Fibroblast of the aortic adventitia (primary cell): ENCODE measurements at regions not wholly inside any gene's neighbourhood (a gene's known extent, or its start where the extent isn't known, plus 50 kb on each side); places are given as distances from the start of the nearest gene placed in this dataset.

Experiments used
- DNase-seq: peaks from one replicate; pipeline ENCODE4 v3.0.0-alpha.2; 2010; ENCODE audit warnings: low read depth
- H3K4me3 ChIP-seq: 2 replicates; pipeline ENCODE4 v1.5.1; 2011; ENCODE audit warnings: low read depth, mild to moderate bottlenecking, control low read depth, low read length, moderate library complexity
- TF ChIP-seq, protein P1 (sequence below): IDR thresholded peaks from 2 replicates; pipeline ENCODE4 v1.5.1; 2011; ENCODE audit warnings: mild to moderate bottlenecking, low read length, control low read depth, inconsistent platforms; ENCODE audit not compliant: insufficient read depth

DNA sequence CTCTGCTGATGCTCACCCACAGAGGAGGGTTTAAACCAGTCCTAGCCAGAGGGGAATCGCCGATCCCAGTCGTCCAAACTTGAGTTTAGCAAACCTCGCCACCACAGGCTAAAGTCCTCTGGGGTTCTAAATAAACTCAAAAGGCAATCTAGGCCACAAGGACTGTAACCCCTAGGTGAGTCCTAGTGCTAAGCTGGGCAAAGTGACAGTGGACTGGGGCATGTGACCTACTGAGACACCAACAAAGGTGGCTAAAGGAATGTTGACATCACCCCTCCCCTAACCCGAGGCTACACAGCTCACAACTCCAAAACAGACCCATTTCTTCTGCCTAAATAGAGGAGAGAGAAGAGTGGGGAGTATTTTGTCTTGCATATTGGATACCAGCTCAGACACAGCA lies 142.8 kb upstream of the PRDX4 start:
- H3K4me3 ChIP-seq: no peak overlapping the region
- DNase-seq: no peak
- TF ChIP-seq, protein P1, sequence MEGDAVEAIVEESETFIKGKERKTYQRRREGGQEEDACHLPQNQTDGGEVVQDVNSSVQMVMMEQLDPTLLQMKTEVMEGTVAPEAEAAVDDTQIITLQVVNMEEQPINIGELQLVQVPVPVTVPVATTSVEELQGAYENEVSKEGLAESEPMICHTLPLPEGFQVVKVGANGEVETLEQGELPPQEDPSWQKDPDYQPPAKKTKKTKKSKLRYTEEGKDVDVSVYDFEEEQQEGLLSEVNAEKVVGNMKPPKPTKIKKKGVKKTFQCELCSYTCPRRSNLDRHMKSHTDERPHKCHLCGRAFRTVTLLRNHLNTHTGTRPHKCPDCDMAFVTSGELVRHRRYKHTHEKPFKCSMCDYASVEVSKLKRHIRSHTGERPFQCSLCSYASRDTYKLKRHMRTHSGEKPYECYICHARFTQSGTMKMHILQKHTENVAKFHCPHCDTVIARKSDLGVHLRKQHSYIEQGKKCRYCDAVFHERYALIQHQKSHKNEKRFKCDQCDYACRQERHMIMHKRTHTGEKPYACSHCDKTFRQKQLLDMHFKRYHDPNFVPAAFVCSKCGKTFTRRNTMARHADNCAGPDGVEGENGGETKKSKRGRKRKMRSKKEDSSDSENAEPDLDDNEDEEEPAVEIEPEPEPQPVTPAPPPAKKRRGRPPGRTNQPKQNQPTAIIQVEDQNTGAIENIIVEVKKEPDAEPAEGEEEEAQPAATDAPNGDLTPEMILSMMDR: no peak

DNA sequence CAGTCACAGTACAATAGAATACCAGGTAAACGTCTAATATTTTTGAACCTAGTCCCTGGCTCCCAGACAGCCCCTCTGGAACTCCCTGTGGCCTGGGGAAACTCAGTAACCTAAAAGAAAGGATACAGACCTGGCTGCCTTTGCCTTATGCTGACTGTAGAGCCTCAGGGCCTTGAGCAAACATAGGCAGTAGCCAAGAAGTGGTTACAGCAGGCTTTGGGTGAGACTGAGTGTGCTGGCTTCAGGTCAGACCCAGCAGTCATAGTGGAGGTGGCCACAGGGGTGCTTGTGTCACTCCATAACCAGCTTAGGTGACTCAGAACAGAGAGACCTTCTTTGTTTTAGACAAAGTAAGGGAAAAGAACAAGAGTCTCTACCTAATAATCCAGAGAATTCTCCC lies 141.8 kb upstream of the PRDX4 start:
- no peak for DNase-seq
- TF ChIP-seq, protein P1: no peak
- H3K4me3 ChIP-seq: no peak overlapping the region

- TF ChIP-seq, protein P1: no peak
- DNase-seq: no peak
- H3K4me3 ChIP-seq: no peak overlapping the region
Measured at GRCh38 chrX:23540532-23540931, 126.8 kb upstream of the PRDX4 start.

GRCh38 chrX:23548164-23548563 lies 119.1 kb upstream of the PRDX4 start:
- DNase-seq: peak; percentile 3
- no peak overlapping the region for H3K4me3 ChIP-seq
- TF ChIP-seq, protein P1: no peak

GRCh38 chrX:23552303-23552702 lies 115.0 kb upstream of the PRDX4 start:
- no peak overlapping the region for H3K4me3 ChIP-seq

DNA sequence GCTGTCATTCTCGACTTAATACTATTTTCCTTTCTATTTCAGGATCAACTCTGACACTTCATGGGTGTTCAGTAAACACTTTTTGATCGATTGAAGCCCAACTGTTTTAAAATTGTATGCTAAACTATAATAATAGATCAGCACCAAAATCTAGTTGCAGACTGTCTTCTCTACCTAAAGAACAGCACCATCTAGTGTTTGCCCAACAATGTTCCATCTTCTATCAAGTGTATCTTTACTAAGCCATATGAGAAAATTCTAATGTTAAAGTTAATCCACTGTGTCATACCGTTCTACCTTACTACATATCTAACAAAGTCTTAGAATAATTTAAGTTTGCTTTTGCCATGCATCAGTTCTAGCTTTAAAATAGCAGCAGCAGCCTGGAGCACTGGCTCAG lies 113.0 kb upstream of the PRDX4 start:
- TF ChIP-seq, protein P1: peak; percentile 54
- H3K4me3 ChIP-seq: no peak overlapping the region
- DNase-seq: peak; percentile 71

More at GRCh38 chrX:23552303-23552702, 115.0 kb upstream of the PRDX4 start:
- TF ChIP-seq, protein P1: no peak
- peak; percentile 3 for DNase-seq

DNA sequence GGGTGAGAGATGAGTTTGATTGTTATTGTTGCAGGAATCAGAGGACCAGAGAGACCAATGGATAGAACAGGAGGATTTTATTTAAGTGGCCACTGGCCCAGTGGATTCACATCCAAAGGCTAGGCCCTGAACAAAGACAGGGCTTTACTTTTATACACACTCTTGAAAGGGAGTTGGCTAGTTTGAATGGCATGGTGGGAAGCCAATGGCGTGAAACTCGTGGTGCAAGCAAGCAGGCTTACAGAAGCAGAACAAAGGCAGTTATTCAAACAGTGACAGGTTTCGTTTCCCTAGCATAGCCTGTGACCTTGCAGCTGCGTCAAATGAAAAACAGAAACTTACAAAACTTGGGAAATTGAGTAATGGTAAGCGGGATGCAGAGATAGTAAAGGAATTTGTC lies 110.2 kb upstream of the PRDX4 start:
- TF ChIP-seq, protein P1: no peak
- H3K4me3 ChIP-seq: no peak overlapping the region
- DNase-seq: peak; percentile 29
